ENCODE measurements at regions not wholly inside any gene's neighbourhood (a gene's known extent, or its start where the extent isn't known, plus 50 kb on each side); places are given as distances from the start of the nearest gene placed in this dataset.

DNA sequence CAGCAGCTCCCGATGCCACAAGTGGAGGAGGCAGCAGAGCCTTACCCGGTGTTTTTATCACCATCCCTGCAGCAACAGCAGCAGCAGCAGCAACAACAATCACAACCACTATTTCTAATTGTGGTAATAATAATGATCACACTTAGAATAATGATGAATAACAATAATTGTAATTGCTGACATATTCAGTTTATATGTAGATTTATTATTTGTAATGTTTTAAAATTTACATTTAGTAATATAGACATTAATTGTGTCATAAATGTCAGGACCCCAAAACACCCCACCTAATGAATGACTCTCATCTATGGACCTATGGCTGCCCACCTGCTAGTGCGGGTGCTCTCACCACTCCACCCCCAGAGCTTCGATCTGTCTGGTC lies 170.0 kb downstream of the AHSP start:
- ATAC-seq, result no peak
- DNase-seq (ENCODE audit: low spot score in 2 of 2), result no peak
- H3K27ac Mint-ChIP-seq, result no peak overlapping the region
- H3K9me3 Mint-ChIP-seq, result peaks cover 0 to 3% of the 10 kb centered on the region in 2 donors
- peaks cover 19% of the 10 kb centered on the region in 2 donors for H3K36me3 Mint-ChIP-seq

GRCh38 chr16:31698901-31699300 lies 171.2 kb downstream of the AHSP start:
- Mint-ChIP-seq H3K9me3 (peaks cover 0 to 3% of the 10 kb centered on the region in 2 donors), H3K36me3 (peaks cover 19 to 28% of the 10 kb centered on the region in 2 donors), H3K27ac (no peak overlapping the region)
- ATAC-seq, result no peak
- DNase-seq (ENCODE audit: low spot score in 2 of 2), result no peak

DNA sequence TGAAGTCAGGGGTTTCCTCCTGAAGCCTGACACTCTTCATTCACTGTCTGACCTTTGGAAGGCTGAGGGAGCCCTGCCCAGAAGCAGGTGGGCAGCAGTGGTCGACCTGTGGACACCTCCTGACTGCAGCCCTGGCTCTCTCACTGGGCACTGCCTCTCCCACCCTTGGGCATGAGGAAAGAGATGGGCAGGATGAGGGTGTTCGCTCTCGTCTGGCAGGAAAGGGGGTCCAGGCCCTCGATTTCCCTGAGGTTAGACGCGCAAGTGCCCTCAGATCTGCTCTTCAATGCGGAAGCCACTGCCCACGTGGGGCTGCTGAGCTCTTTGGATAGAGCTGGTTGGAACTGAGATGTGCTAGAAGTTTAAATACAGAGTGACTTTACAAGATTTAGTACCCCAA lies 171.9 kb downstream of the AHSP start:
- ATAC-seq (no peak), DNase-seq (ENCODE audit: low spot score in 2 of 2) (no peak)
- peak overlapping the region in 1 of 2 donors; percentile 97 for H3K27ac Mint-ChIP-seq
- H3K36me3 Mint-ChIP-seq, result peaks cover 24 to 28% of the 10 kb centered on the region in 2 donors
- peaks cover 0 to 3% of the 10 kb centered on the region in 2 donors for H3K9me3 Mint-ChIP-seq

GRCh38 chr16:31700200-31700529 lies 172.5 kb downstream of the AHSP start:
- H3K27ac Mint-ChIP-seq, result peak overlapping the region; percentile 81 to 97

DNA sequence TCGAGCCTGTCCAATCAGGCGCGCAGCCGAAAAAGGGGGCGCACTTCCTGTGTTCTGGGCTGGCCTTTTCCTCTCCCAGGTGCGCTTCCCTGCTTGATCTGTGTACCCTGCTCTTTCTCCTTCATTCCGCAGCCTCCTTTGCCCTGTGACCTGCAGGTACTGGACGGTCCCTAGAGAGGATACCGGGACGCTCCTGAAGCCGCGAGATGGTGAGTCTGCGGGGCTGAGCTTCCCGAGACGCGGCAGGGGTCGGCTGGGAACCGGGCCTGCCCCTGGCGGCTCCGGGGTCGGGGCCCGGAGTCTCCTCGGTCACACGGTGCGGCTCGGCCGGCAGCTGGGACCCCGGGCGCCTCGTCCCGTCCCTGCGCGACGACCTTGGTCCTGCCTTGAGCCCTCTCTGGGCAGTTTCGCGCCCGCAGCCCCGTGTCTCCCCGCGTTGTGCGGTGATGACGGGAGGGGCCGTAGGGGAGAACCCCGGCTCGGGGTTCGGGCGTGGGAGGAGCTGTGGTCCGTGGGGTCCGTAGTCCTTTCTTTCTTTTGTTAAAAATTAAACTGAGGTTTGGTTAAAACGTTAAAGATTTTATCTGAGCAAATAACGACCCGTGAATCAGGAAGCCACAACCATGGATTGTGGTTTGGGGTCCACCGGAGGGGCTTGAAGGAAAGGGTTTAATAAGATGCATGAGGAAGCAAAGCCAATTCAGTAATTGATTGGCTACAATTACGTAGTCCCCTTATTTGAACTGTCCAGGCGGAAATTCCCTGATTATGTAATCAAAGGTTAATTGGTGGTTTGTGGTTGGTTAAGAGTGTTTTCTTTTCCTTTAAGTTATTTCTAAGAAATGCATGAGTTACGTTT lies 172.8 kb upstream of the ZNF267 start:
- H3K36me3 Mint-ChIP-seq, result peaks cover 24 to 33% of the 10 kb centered on the region in 2 donors
- ATAC-seq, result peak; percentile 59 to 61
- peaks cover 0 to 3% of the 10 kb centered on the region in 2 donors for H3K9me3 Mint-ChIP-seq
- peak; percentile 82 to 88 for DNase-seq (ENCODE audit: low spot score in 2 of 2)
- peak overlapping the region; percentile 97 to 99 for H3K27ac Mint-ChIP-seq

More at GRCh38 chr16:31700200-31700529, 172.5 kb downstream of the AHSP start:
- H3K36me3 Mint-ChIP-seq, result peaks cover 24 to 31% of the 10 kb centered on the region in 2 donors
- ATAC-seq (peak; percentile 79 to 86), DNase-seq (ENCODE audit: low spot score in 2 of 2) (no peak)
- peaks cover 0 to 3% of the 10 kb centered on the region in 2 donors for H3K9me3 Mint-ChIP-seq

- H3K9me3 Mint-ChIP-seq, result peaks cover 0 to 3% of the 10 kb centered on the region in 2 donors
- no peak for ATAC-seq
- no peak for DNase-seq (ENCODE audit: low spot score in 2 of 2)
- peaks cover 24 to 38% of the 10 kb centered on the region in 2 donors for H3K36me3 Mint-ChIP-seq
- H3K27ac Mint-ChIP-seq, result peak overlapping the region; percentile 97 to 99
Observed at GRCh38 chr16:31701734-31702133, 171.9 kb upstream of the ZNF267 start.

DNA sequence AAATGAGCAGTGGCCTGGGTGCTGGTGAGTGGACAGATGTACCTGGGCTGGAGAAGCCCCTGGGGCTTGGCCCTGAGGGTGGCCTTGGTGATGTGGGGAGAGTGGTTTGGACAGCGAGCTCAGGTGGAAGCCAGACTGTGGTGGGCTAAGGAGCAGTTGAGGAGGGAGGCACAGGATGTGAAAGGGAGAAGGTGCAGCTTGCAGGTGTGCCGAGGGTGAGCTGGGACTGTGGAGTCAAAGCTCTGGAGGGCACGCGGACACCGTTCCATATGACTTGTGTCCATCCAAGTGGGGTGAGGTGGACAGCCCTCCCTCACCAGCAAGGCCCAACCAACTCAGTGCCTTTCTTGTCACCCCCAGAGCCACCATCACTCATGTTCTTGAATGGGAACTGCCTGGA lies 170.8 kb upstream of the ZNF267 start:
- ATAC-seq (no peak), DNase-seq (ENCODE audit: low spot score in 2 of 2) (no peak)
- Mint-ChIP-seq H3K27ac (peak overlapping the region; percentile 97 to 99), H3K36me3 (peaks cover 29 to 44% of the 10 kb centered on the region in 2 donors), H3K9me3 (peaks cover 0 to 3% of the 10 kb centered on the region in 2 donors)

DNA sequence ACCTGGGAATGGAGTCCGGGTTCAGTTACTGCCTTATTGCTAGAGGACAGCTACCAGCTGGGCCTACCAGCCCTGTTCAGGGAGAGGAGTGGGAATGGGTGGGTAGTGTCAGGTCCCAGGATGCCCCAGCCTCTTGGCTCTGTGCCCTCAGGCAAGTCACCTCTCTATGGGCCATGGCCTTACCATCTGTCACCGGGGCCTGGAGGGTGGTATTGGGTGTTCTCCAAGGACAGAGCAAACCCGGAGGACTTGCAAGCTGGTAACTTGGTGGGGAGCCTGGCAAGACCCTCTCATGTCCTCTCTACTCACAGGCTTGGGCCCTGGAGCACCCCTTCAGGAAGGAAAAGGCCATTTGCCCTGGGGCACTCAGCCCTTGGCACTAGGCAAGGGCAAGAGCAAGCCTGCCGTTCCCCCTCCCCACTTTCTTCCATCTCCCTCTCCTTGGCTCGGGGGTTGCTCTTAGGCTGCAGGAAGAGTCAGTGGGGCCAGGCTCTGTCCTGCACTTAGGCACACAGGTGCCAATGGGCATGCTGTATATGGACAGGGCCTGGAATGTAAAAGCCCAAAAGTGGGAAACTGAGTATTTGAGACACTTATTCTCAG lies 170.0 kb upstream of the ZNF267 start:
- peaks cover 0 to 3% of the 10 kb centered on the region in 2 donors for H3K9me3 Mint-ChIP-seq

DNA sequence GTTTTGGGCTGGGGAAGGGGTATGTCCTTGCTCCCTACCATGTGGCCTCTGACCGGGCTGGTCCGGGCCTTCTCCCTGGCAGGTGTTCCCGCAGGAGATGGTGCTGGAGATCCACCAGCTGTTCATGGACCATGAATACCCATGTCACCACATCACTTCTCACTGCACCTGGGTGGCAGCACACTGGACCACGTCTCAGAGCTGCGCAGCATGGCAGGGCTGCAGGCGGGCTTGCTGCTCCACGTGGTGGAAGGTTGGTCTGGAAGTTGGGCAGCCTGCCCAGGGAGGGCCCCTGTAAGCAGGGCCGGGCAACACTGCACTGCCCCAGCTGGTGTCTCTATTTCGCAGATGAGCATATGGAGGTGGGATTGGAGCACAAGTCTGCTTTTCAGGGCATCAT lies 169.5 kb upstream of the ZNF267 start:
- DNase-seq (ENCODE audit: low spot score in 2 of 2) (no peak), ATAC-seq (no peak)
- Mint-ChIP-seq H3K9me3 (peaks cover 0 to 3% of the 10 kb centered on the region in 2 donors), H3K36me3 (peaks cover 31 to 57% of the 10 kb centered on the region in 2 donors), H3K27ac (peak overlapping the region in 1 of 2 donors; percentile 46)

More for the DNA sequence above, 170.0 kb upstream of the ZNF267 start:
- Mint-ChIP-seq H3K27ac (peak overlapping the region in 1 of 2 donors; percentile 97), H3K36me3 (peaks cover 31 to 52% of the 10 kb centered on the region in 2 donors)
- DNase-seq (ENCODE audit: low spot score in 2 of 2) (no peak), ATAC-seq (no peak)

- no peak for ATAC-seq
Observed at GRCh38 chr16:31705371-31705770, 168.2 kb upstream of the ZNF267 start.

GRCh38 chr16:31706318-31706717 lies 167.3 kb upstream of the ZNF267 start:
- Mint-ChIP-seq H3K36me3 (peaks cover 25 to 53% of the 10 kb centered on the region in 2 donors), H3K27ac (peak overlapping the region; percentile 36 to 68), H3K9me3 (peaks cover 0 to 3% of the 10 kb centered on the region in 2 donors)
- ATAC-seq (peak in 1 of 2 donors; percentile 3), DNase-seq (ENCODE audit: low spot score in 2 of 2) (no peak)

More at GRCh38 chr16:31705371-31705770, 168.2 kb upstream of the ZNF267 start:
- H3K9me3 Mint-ChIP-seq, result peaks cover 0 to 3% of the 10 kb centered on the region in 2 donors
- H3K36me3 Mint-ChIP-seq, result peaks cover 31 to 58% of the 10 kb centered on the region in 2 donors
- peak overlapping the region in 1 of 2 donors; percentile 51 for H3K27ac Mint-ChIP-seq
- no peak for DNase-seq (ENCODE audit: low spot score in 2 of 2)

GRCh38 chr16:31706925-31707324 lies 166.7 kb upstream of the ZNF267 start:
- H3K36me3 Mint-ChIP-seq, result peaks cover 19 to 47% of the 10 kb centered on the region in 2 donors
- peak overlapping the region in 1 of 2 donors; percentile 79 for H3K27ac Mint-ChIP-seq
- no peak for DNase-seq (ENCODE audit: low spot score in 2 of 2)
- no peak for ATAC-seq
- peaks cover 0 to 3% of the 10 kb centered on the region in 2 donors for H3K9me3 Mint-ChIP-seq

DNA sequence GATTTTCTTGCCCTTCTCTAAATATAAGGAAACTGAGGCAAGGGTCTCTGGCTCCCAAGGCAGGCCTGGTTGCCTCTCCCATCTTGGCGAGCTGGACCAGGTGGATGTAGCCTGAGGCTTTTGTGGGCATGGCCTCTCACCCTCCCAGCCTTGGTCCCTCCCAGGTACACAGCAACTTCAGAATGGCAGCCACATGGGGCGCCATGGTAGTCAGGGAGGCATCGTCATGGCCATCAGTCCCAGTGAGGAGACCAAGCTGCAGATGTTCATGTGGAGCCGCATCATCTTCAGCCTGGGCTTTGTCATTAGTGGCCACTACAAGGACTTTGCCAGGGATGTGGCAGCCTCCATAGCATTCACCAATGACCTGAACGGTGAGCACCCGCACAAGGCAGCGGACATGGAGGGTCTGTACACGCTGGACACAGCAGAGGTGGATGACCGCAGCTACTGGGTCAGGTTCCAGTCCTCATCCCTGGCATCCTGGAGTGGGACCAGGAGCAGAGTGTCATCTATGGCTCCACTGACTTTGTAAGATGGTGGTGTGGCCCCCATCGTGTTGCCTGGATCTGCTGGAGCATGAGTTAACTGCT lies 165.8 kb upstream of the ZNF267 start:
- DNase-seq (ENCODE audit: low spot score in 2 of 2) (no peak), ATAC-seq (no peak)
- Mint-ChIP-seq H3K9me3 (no peaks in the 10 kb centered on the region), H3K36me3 (peaks cover 14 to 40% of the 10 kb centered on the region in 2 donors), H3K27ac (peak overlapping the region; percentile 49 to 79)

- peak in 1 of 2 donors; percentile 25 for ATAC-seq
- DNase-seq (ENCODE audit: low spot score in 2 of 2), result no peak
- peaks cover 18 to 40% of the 10 kb centered on the region in 2 donors for H3K36me3 Mint-ChIP-seq
- H3K27ac Mint-ChIP-seq, result peak overlapping the region in 1 of 2 donors; percentile 49
- H3K9me3 Mint-ChIP-seq, result no peaks in the 10 kb centered on the region
Observed at GRCh38 chr16:31708348-31708747, 165.3 kb upstream of the ZNF267 start.

DNA sequence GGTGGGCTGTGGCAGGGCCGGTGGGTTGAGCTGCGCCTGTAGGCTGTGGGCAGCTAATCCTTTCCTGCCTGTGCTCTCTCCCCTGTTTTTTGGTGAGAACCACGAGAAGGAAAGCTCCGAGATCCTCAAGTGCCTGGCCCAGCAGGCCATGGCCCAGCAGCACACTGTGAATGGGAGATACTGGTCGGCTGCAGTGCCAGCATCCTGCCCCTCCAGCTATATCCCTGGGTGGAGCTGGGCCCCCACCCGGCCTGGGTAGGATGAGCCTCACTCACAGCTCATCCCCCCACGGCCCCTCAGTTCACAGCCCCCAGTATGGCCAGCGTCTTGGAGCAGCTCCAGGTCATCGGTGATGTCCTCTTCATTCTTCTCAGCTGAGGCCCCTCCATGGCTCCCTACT lies 164.4 kb upstream of the ZNF267 start:
- Mint-ChIP-seq H3K36me3 (peaks cover 18 to 40% of the 10 kb centered on the region in 2 donors), H3K9me3 (no peaks in the 10 kb centered on the region), H3K27ac (peak overlapping the region in 1 of 2 donors; percentile 39)
- DNase-seq (ENCODE audit: low spot score in 2 of 2), result no peak
- ATAC-seq, result no peak

DNA sequence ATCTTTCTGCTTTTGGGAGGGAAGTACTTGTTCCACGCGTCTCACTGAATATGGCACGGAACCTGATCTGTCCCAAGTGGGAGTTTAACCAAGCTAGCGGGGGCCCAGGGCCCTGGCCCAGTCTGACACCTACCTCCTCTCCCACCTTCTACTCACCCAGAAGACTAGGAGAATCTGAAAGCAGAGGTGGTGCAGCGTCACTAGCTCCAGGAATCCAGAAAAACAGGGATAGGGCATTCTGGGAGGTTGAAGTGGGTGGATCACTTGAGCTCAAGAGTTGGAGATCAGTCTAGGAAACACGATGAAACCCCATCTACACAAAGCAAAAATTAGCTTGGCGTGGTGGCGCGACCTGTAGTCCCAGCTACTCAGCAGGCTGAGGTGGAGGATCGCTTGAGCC lies 163.5 kb upstream of the ZNF267 start:
- H3K36me3 Mint-ChIP-seq, result peaks cover 25 to 46% of the 10 kb centered on the region in 2 donors
- H3K9me3 Mint-ChIP-seq, result no peaks in the 10 kb centered on the region
- DNase-seq (ENCODE audit: low spot score in 2 of 2) (no peak), ATAC-seq (no peak)
- H3K27ac Mint-ChIP-seq, result peak overlapping the region in 1 of 2 donors; percentile 39

- Mint-ChIP-seq H3K27ac (no peak overlapping the region), H3K9me3 (no peaks in the 10 kb centered on the region), H3K36me3 (peaks cover 28 to 51% of the 10 kb centered on the region in 2 donors)
- ATAC-seq (no peak), DNase-seq (ENCODE audit: low spot score in 2 of 2) (no peak)
Observed at GRCh38 chr16:31710880-31711279, 162.7 kb upstream of the ZNF267 start.
